AG09309 (cell line): ENCODE measurements at regions not wholly inside any gene's neighbourhood (a gene's known extent, or its start where the extent isn't known, plus 50 kb on each side); places are given as distances from the start of the nearest gene placed in this dataset.

ENCODE experiments used
- DNase-seq: peaks from one replicate; pipeline ENCODE4 v3.0.0-alpha.2; 2010; ENCODE audit warnings: low read depth
- H3K4me3 ChIP-seq: 2 replicates; pipeline ENCODE4 v1.5.1; 2011; ENCODE audit warnings: mild to moderate bottlenecking, low read depth, low read length, moderate library complexity; ENCODE audit not compliant: control insufficient read depth
- TF ChIP-seq, protein P1 (sequence below): IDR thresholded peaks from 2 replicates; pipeline ENCODE4 v1.5.1; 2011; ENCODE audit warnings: mild to moderate bottlenecking, low read depth, low read length, inconsistent platforms; ENCODE audit not compliant: insufficient read depth, control insufficient read depth; ENCODE audit errors: missing control alignments

DNA sequence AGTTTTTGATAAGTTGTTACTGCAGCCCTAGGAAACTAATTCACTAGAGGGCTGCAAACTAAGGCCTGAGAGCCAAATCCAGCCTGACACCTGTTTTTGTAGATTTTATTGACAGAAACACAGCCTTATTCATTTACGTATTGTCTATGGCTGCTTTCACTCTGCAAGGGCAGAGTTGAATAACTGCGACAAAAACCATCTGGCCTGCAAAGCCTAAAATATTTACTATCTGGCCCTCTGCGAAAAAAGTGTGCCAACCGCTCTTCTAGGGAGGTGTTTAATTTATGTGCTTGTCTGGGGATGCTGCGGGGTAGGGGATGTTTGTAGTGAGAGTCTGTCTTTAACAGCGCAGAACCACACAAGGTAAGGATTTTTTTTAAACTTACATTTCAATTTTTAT lies 165.0 kb upstream of the RBFOX1 start:
- TF ChIP-seq, protein P1, sequence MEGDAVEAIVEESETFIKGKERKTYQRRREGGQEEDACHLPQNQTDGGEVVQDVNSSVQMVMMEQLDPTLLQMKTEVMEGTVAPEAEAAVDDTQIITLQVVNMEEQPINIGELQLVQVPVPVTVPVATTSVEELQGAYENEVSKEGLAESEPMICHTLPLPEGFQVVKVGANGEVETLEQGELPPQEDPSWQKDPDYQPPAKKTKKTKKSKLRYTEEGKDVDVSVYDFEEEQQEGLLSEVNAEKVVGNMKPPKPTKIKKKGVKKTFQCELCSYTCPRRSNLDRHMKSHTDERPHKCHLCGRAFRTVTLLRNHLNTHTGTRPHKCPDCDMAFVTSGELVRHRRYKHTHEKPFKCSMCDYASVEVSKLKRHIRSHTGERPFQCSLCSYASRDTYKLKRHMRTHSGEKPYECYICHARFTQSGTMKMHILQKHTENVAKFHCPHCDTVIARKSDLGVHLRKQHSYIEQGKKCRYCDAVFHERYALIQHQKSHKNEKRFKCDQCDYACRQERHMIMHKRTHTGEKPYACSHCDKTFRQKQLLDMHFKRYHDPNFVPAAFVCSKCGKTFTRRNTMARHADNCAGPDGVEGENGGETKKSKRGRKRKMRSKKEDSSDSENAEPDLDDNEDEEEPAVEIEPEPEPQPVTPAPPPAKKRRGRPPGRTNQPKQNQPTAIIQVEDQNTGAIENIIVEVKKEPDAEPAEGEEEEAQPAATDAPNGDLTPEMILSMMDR, result no peak
- H3K4me3 ChIP-seq, result no peak overlapping the region
- DNase-seq, result no peak

DNA sequence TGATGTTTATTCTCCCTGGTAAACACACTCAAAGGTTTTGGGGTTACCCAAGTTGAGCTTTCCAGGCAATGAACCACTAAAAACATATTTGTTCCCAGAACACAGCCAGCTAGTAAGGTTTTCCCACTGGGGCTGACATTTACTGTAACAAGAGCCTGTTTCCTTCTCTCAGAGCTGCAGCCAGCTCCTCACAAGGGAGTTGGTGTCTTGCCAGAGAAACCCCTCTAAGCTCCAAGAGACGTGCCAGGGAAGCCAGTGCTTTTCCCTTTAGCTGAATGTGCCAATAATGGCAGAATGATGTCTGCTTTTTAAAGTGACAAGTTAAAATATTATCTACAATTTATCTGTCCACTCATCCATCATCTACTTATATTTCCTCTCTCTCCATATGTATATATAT lies 170.8 kb upstream of the RBFOX1 start:
- H3K4me3 ChIP-seq, result no peak overlapping the region
- DNase-seq, result no peak
- TF ChIP-seq, protein P1, result no peak

GRCh38 chr16:7160093-7160492 lies 172.6 kb upstream of the RBFOX1 start:
- no peak overlapping the region for H3K4me3 ChIP-seq
- DNase-seq, result no peak
- TF ChIP-seq, protein P1, result no peak

DNA sequence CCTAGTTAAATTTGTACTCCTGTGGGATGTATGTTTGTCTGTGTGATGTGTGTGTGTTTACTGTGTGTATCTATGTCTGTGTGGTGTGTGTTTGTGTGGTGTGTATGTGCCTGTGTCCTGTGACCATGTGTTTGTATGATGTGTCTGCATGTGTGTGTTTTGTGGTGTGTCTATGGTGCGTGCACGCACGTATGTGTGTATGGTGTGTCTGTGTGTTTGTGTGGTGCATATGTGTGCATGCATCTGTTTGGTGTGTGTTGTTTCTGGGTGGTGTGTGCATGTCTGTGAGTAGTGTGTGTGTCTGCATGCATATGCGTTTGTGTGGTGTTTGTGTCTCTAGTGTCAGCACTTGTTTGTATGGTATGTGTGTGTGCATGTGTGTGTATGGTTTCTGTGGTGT lies 174.2 kb upstream of the RBFOX1 start:
- no peak overlapping the region for H3K4me3 ChIP-seq
- no peak for DNase-seq
- TF ChIP-seq, protein P1, result no peak

GRCh38 chr16:7150230-7150629 lies 182.4 kb upstream of the RBFOX1 start:
- TF ChIP-seq, protein P1, result no peak
- DNase-seq, result no peak
- no peak overlapping the region for H3K4me3 ChIP-seq

- TF ChIP-seq, protein P1, result no peak
- no peak for DNase-seq
- H3K4me3 ChIP-seq, result no peak overlapping the region
Measured at GRCh38 chr16:7148606-7149005, 184.0 kb upstream of the RBFOX1 start.

GRCh38 chr16:7140899-7141298 lies 191.7 kb upstream of the RBFOX1 start:
- TF ChIP-seq, protein P1, result no peak
- no peak overlapping the region for H3K4me3 ChIP-seq
- no peak for DNase-seq
